Ishikawa (cell line): ENCODE measurements at regions not wholly inside any gene's neighbourhood (a gene's known extent, or its start where the extent isn't known, plus 50 kb on each side); places are given as distances from the start of the nearest gene placed in this dataset.

Experiments used
- CEBPB ChIP-seq: IDR thresholded peaks from 2 replicates; pipeline ENCODE4 v1.6.1; 2012
- CREB1 ChIP-seq: IDR thresholded peaks from 2 replicates; pipeline ENCODE4 v1.6.1; 2012; ENCODE audit warnings: low read depth
- EGR1 ChIP-seq: IDR thresholded peaks from 2 replicates; pipeline ENCODE4 v1.6.1; 2012
- EP300 ChIP-seq: IDR thresholded peaks from 2 replicates; pipeline ENCODE4 v1.6.1; 2012; ENCODE audit warnings: borderline replicate concordance
- FOXM1 ChIP-seq: IDR thresholded peaks from 2 replicates; pipeline ENCODE4 v1.6.1; 2012; ENCODE audit warnings: low read depth, borderline replicate concordance
- NFIC ChIP-seq: IDR thresholded peaks from 2 replicates; pipeline ENCODE4 v1.6.1; 2012
- RAD21 ChIP-seq: IDR thresholded peaks from 2 replicates; pipeline ENCODE4 v1.6.1; 2012; ENCODE audit warnings: low read depth
- TAF1 ChIP-seq: IDR thresholded peaks from 2 replicates; pipeline ENCODE4 v1.6.1; 2012; ENCODE audit warnings: low read depth, mild to moderate bottlenecking
- TCF12 ChIP-seq: IDR thresholded peaks from 2 replicates; pipeline ENCODE4 v1.6.1; 2012; ENCODE audit warnings: low read depth
- TEAD4 ChIP-seq: IDR thresholded peaks from 2 replicates; pipeline ENCODE4 v1.6.1; 2012
- YY1 ChIP-seq: IDR thresholded peaks from 2 replicates; pipeline ENCODE4 v1.6.1; 2012; ENCODE audit warnings: low read depth
- ZBTB7A ChIP-seq: IDR thresholded peaks from 2 replicates; pipeline ENCODE4 v1.6.1; 2012; ENCODE audit warnings: low read depth
- TF ChIP-seq, protein P1 (sequence below): IDR thresholded peaks from 2 replicates; pipeline ENCODE4 v1.6.1; 2012
- TF ChIP-seq, protein P2 (sequence below): IDR thresholded peaks from 2 replicates; pipeline ENCODE4 v1.6.1; 2012; ENCODE audit warnings: low read depth, mild to moderate bottlenecking
- TF ChIP-seq, protein P3 (sequence below): IDR thresholded peaks from 2 replicates; pipeline ENCODE4 v1.6.1; 2012

DNA sequence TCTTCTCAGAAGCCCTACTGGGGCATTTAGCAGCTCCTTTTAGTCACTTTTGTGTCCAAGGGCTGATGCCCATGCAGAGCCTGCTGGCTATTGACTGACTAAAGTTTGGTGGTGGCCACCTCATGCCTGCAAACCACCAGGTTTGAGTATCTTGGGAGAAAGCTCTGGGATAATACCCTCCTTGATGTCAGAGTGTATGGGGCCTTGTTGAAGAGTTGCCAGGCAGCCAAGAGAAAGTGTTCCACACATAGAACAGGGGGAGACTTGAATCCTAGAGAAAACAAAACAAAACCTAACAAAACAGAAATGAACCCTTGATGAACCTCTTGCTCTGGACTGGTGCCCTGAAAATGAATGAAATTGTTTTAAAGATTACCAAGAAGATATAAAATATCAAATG lies 1024.6 kb downstream of the SORCS1 start:
- TF ChIP-seq ZBTB7A, result no peak
- no peak for TF ChIP-seq NFIC
- TF ChIP-seq YY1, result no peak
- TF ChIP-seq CEBPB, result no peak
- no peak for TF ChIP-seq FOXM1
- no peak for TF ChIP-seq EGR1
- TF ChIP-seq, protein P1, sequence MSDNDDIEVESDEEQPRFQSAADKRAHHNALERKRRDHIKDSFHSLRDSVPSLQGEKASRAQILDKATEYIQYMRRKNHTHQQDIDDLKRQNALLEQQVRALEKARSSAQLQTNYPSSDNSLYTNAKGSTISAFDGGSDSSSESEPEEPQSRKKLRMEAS, result no peak
- TF ChIP-seq TCF12, result no peak
- TF ChIP-seq TEAD4, result no peak
- TF ChIP-seq, protein P2, sequence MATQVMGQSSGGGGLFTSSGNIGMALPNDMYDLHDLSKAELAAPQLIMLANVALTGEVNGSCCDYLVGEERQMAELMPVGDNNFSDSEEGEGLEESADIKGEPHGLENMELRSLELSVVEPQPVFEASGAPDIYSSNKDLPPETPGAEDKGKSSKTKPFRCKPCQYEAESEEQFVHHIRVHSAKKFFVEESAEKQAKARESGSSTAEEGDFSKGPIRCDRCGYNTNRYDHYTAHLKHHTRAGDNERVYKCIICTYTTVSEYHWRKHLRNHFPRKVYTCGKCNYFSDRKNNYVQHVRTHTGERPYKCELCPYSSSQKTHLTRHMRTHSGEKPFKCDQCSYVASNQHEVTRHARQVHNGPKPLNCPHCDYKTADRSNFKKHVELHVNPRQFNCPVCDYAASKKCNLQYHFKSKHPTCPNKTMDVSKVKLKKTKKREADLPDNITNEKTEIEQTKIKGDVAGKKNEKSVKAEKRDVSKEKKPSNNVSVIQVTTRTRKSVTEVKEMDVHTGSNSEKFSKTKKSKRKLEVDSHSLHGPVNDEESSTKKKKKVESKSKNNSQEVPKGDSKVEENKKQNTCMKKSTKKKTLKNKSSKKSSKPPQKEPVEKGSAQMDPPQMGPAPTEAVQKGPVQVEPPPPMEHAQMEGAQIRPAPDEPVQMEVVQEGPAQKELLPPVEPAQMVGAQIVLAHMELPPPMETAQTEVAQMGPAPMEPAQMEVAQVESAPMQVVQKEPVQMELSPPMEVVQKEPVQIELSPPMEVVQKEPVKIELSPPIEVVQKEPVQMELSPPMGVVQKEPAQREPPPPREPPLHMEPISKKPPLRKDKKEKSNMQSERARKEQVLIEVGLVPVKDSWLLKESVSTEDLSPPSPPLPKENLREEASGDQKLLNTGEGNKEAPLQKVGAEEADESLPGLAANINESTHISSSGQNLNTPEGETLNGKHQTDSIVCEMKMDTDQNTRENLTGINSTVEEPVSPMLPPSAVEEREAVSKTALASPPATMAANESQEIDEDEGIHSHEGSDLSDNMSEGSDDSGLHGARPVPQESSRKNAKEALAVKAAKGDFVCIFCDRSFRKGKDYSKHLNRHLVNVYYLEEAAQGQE, result no peak
- no peak for TF ChIP-seq RAD21
- TF ChIP-seq, protein P3, sequence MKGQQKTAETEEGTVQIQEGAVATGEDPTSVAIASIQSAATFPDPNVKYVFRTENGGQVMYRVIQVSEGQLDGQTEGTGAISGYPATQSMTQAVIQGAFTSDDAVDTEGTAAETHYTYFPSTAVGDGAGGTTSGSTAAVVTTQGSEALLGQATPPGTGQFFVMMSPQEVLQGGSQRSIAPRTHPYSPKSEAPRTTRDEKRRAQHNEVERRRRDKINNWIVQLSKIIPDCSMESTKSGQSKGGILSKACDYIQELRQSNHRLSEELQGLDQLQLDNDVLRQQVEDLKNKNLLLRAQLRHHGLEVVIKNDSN, result no peak
- TF ChIP-seq CREB1, result no peak
- no peak for TF ChIP-seq EP300
- TF ChIP-seq TAF1, result no peak

DNA sequence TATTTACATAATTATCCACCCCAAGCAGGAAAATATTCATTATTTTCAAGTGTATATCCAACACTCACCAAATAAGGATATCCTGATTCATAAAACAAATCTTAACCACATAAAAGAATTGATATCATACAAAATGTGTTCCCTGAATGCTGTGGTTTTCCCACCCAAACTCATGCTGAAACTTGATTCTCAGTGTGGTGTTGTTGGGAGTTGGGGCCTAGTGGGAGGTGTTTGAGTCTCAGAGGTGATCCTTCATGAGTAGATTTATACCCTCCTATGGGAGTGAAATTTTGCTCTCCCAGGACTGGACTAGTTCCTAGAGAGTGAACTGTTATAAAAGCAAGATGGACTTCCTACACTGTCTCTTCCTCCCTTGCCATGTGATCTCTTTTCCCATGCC lies 1028.3 kb downstream of the SORCS1 start:
- TF ChIP-seq CEBPB, result no peak
- no peak for TF ChIP-seq CREB1

DNA sequence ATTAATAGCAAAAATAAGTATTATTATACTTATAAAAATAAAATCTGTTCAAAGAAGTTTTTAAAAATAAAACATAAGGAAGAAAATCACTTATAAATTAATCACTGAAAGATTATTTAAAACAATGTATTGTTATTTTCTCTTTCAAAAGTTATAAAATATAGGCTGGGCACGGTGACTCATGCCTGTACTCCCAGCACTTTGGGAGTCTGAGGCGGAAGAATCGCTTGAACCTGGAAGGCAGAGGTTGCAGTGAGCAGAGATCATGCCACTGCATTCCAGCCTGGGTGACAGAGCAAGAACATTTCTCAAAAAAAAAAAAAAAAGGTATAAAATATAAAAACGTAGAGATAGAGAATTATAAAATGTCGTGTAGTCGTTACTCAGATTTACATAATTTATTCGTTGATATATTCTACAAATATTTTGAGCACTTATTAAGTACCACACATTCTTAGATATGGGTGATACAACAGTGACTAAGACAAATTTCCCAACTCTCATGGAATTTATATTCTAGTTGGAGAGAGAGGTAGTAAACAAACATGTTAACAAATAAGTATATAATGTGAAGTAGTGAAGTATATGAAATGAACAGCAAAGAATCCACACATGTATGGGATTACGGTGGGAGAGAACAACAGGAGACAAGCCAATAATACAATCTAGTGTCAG lies 1030.0 kb downstream of the SORCS1 start:
- TF ChIP-seq RAD21, result no peak
- TF ChIP-seq TCF12, result no peak
- TF ChIP-seq ZBTB7A, result no peak
- TF ChIP-seq, protein P2, result no peak
- no peak for TF ChIP-seq CREB1
- no peak for TF ChIP-seq TAF1
- TF ChIP-seq TEAD4, result no peak

DNA sequence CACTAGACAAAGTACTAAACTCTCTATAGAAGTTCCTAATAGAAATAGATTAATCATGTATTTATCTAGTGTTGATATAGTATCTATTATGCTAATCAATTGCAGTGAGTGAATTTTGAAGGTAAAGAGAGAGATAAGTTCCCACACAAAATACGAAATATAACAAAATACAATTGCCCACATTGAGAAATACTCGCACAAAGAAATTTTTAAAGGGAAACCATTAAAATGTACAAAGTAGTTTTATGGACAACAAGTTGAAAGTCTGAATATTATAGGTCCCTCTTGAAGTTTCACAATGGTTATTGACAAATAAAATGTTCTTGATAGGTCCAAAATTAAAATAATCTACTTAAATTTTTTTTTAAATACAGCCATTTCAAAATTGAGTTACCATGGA lies 1031.1 kb downstream of the SORCS1 start:
- TF ChIP-seq TAF1 (no peak), CEBPB (no peak), FOXM1 (no peak), RAD21 (no peak), EP300 (no peak)
- TF ChIP-seq, protein P2, result no peak

DNA sequence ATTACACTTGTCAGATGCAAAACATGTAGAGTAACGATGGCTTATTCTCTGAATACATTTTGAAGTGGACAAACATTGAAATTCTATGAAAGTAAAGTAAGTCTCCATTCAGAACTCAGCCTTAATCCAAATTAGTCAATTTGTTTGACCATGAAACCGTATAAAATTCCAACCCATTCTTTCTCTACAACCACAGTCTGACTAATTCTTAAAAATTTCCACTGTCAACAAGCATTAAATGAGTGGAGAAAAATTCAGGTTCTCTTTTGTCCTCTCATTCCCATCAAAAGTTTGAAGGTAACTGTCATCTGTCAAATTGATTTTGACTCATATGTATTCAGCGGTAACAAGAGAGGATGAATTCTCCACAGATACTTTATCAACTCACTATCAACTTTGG lies 1031.5 kb downstream of the SORCS1 start:
- no peak for TF ChIP-seq EGR1

DNA sequence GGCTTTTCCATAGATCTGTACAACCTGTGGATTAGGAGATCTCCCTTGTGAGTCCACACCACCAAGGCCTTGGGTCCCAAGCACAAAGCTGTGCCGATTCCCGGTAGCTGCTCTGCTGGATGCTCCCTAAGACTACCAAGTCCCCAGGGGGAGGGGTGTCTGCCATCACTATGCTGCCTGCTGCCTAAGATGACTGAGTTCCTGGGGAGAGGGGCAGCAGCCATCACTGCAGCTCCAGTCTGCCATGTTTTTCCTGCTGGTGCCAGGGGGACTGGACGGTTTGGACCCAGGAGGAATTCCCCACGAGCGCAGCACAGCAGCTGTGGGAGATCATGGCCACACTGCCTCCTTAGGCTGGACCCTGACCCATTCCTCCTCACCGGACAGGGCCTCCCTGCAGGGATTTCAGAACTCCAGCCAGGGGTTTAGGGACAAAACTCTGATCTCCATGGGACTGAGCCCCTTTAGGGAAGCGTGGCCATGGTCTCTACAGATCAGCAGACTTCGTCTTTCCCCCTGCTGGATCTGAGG lies 1049.8 kb downstream of the SORCS1 start:
- TF ChIP-seq TCF12, result no peak
- no peak for TF ChIP-seq CEBPB
- no peak for TF ChIP-seq TEAD4
- TF ChIP-seq, protein P3, result no peak
- no peak for TF ChIP-seq TAF1
- no peak for TF ChIP-seq EGR1
- no peak for TF ChIP-seq RAD21
- TF ChIP-seq ZBTB7A, result no peak
- TF ChIP-seq FOXM1, result no peak
- no peak for TF ChIP-seq YY1
- TF ChIP-seq, protein P2, result no peak
- TF ChIP-seq, protein P1, result no peak
- TF ChIP-seq EP300, result no peak
- TF ChIP-seq CREB1, result no peak
- TF ChIP-seq NFIC, result no peak
